Sigmoid colon (tissue), 6 donors: ENCODE measurements at regions not wholly inside any gene's neighbourhood (a gene's known extent, or its start where the extent isn't known, plus 50 kb on each side); places are given as distances from the start of the nearest gene placed in this dataset.

ENCODE experiments used
- DNase-seq: peaks from one replicate; pipeline ENCODE4 v3.0.0-alpha.2; 2019
- H3K27ac ChIP-seq, 4 donors: fragments of 200-600 bp; sonication (generic); one replicate each; pipeline ENCODE4 v1.5.1; 2016 to 2019; ENCODE audit warnings: mild to moderate bottlenecking in 1 of 4
- H3K27me3 ChIP-seq, 3 donors: fragments of 200-600 bp; sonication (generic); one replicate each; pipeline ENCODE4 v1.5.1; 2019; ENCODE audit warnings: mild to moderate bottlenecking in 1 of 3
- H3K36me3 ChIP-seq, 4 donors: fragments of 200-600 bp; sonication (generic); one replicate each; pipeline ENCODE4 v1.5.1; 2016 to 2019
- H3K4me1 ChIP-seq, 4 donors: fragments of 200-600 bp; sonication (generic); one replicate each; pipeline ENCODE4 v1.5.1; 2017 to 2019
- H3K4me3 ChIP-seq, 4 donors: fragments of 200-600 bp; sonication (generic); one replicate each; pipeline ENCODE4 v1.5.1; 2017 to 2019; ENCODE audit warnings: mild to moderate bottlenecking in 2 of 4, moderate library complexity in 1 of 4
- H3K9me3 ChIP-seq, 4 donors: fragments of 200-600 bp in 3 of 4; sonication (generic) in 3 of 4; one replicate each; pipeline versions ENCODE4 v1.5.1 to v1.6.1; 2013 to 2019
- CTCF ChIP-seq, 4 experiments: fragments of 450-650 bp in 3 of 4; fragments of 200-600 bp in 1 of 4; IDR thresholded peaks; one replicate each; pipeline ENCODE4 v1.5.1; 2016 to 2019; ENCODE audit warnings: antibody characterized with exemption in 4 of 4, mild to moderate bottlenecking in 3 of 4, moderate library complexity in 2 of 4
- EP300 ChIP-seq, 4 donors: sonication (generic); formaldehyde crosslinking; IDR thresholded peaks; one replicate each; pipeline ENCODE4 v1.6.1; 2017; ENCODE audit warnings: antibody characterized with exemption in 4 of 4
- POLR2A ChIP-seq, 2 donors: fragments of 450-650 bp; IDR thresholded peaks; one replicate each; pipeline ENCODE4 v1.6.1; 2016; ENCODE audit warnings: antibody characterized with exemption in 2 of 2, mild to moderate bottlenecking in 2 of 2, moderate library complexity in 2 of 2
- POLR2AphosphoS5 ChIP-seq, 4 donors: sonication (generic); formaldehyde crosslinking; IDR thresholded peaks; one replicate each; pipeline ENCODE4 v1.6.1; 2017; ENCODE audit warnings: antibody characterized with exemption in 4 of 4
- WGBS, 2 donors: extraction: QIAGEN DNeasy Blood & Tissue Kit; methylation state at CpG; one replicate each; pipeline ENCODE4 v1.1.7; 2013; 5-methylcytosine and 5-hydroxymethylcytosine counted together
- intact Hi-C: fragments of 100-400 bp; cut with DNase I; formaldehyde crosslinking; loops from one replicate; pipeline ENCODE4 v1.15.1; 2023
- donor health status: healthy with polysubstance abuse.
- donor health status: healthy.

GRCh38 chr12:47373554-47374150 is 293.9 kb upstream of the AMIGO2 start:
- Histone ChIP-seq H3K27ac (no peak overlapping the region), H3K4me3 (no peak overlapping the region), H3K9me3 (no peaks in the 10 kb centered on the region), H3K4me1 (peaks cover 0 to 21% (median 14%) of the 10 kb centered on the region in 4 donors), H3K36me3 (no peaks in the 10 kb centered on the region), H3K27me3 (no peaks in the 10 kb centered on the region)
- TF ChIP-seq EP300 (IDR thresholded peaks at IDR 0.05) (no peak), POLR2AphosphoS5 (IDR thresholded peaks at IDR 0.05) (no peak), POLR2A (IDR thresholded peaks at IDR 0.05) (no peak), CTCF (IDR thresholded peaks at IDR 0.05) (no peak)
- DNase-seq = no peak
- intact Hi-C loops = no loop called here
- WGBS, 2 donors = 93% methylated on average over 1 of the region's 1 CpG

- intact Hi-C loops = no loop called here
- Histone ChIP-seq H3K4me1 (peaks cover 0 to 17% (median 9%) of the 10 kb centered on the region in 4 donors), H3K9me3 (no peaks in the 10 kb centered on the region), H3K27ac (no peak overlapping the region), H3K27me3 (no peaks in the 10 kb centered on the region), H3K36me3 (no peaks in the 10 kb centered on the region), H3K4me3 (no peak overlapping the region)
- WGBS, 2 donors = 53 to 78% methylated on average over 4 of the region's 4 CpGs
- no peak for TF ChIP-seq CTCF (IDR thresholded peaks at IDR 0.05)
- no peak for TF ChIP-seq EP300 (IDR thresholded peaks at IDR 0.05)
- TF ChIP-seq POLR2AphosphoS5 (IDR thresholded peaks at IDR 0.05) = no peak
- TF ChIP-seq POLR2A (IDR thresholded peaks at IDR 0.05) = no peak
- no peak for DNase-seq
Measured at GRCh38 chr12:47370421-47370820, 290.7 kb upstream of the AMIGO2 start.

GRCh38 chr12:47369085-47369484 is 289.3 kb upstream of the AMIGO2 start:
- no peaks in the 10 kb centered on the region for H3K27me3 ChIP-seq
- 57 to 81% methylated on average over 4 of the region's 4 CpGs for WGBS, 2 donors
- intact Hi-C loops = no loop called here
- no peak for TF ChIP-seq EP300 (IDR thresholded peaks at IDR 0.05)
- no peak for TF ChIP-seq POLR2A (IDR thresholded peaks at IDR 0.05)
- TF ChIP-seq POLR2AphosphoS5 (IDR thresholded peaks at IDR 0.05) = no peak
- no peak for TF ChIP-seq CTCF (IDR thresholded peaks at IDR 0.05)
- peaks cover 0 to 20% (median 9%) of the 10 kb centered on the region in 4 donors for H3K4me1 ChIP-seq
- H3K27ac ChIP-seq = no peak overlapping the region
- no peak overlapping the region for H3K4me3 ChIP-seq
- no peaks in the 10 kb centered on the region for H3K36me3 ChIP-seq
- no peaks in the 10 kb centered on the region for H3K9me3 ChIP-seq
- no peak for DNase-seq

GRCh38 chr12:47367912-47368537 is 288.3 kb upstream of the AMIGO2 start:
- Histone ChIP-seq H3K27ac (no peak overlapping the region), H3K36me3 (no peaks in the 10 kb centered on the region), H3K9me3 (no peaks in the 10 kb centered on the region), H3K27me3 (no peaks in the 10 kb centered on the region), H3K4me3 (no peak overlapping the region), H3K4me1 (peaks cover 0 to 20% (median 9%) of the 10 kb centered on the region in 4 donors)
- intact Hi-C loops = no loop called here
- 80 to 86% methylated on average over 6 of the region's 6 CpGs for WGBS, 2 donors
- TF ChIP-seq CTCF (IDR thresholded peaks at IDR 0.05) = no peak
- TF ChIP-seq POLR2AphosphoS5 (IDR thresholded peaks at IDR 0.05) = no peak
- no peak for TF ChIP-seq EP300 (IDR thresholded peaks at IDR 0.05)
- no peak for TF ChIP-seq POLR2A (IDR thresholded peaks at IDR 0.05)
- DNase-seq = no peak
